Kidney epithelial cell (primary cell): ENCODE measurements at regions not wholly inside any gene's neighbourhood (a gene's known extent, or its start where the extent isn't known, plus 50 kb on each side); places are given as distances from the start of the nearest gene placed in this dataset.

Experiments used
- DNase-seq: peaks from one replicate; pipeline ENCODE4 v3.0.0-alpha.2; 2010; ENCODE audit warnings: low read depth
- H3K27me3 ChIP-seq: 2 replicates; pipeline ENCODE4 v1.6.0; 2011; ENCODE audit warnings: low read length; ENCODE audit not compliant: control insufficient read depth, insufficient read depth
- H3K36me3 ChIP-seq: 2 replicates; pipeline ENCODE4 v1.5.1; 2011; ENCODE audit warnings: low read length; ENCODE audit not compliant: control insufficient read depth, insufficient read depth
- H3K4me3 ChIP-seq: 2 replicates; pipeline ENCODE4 v1.5.1; 2011; ENCODE audit warnings: low read depth, mild to moderate bottlenecking, control low read depth, low read length
- TF ChIP-seq, protein P1 (sequence below): IDR thresholded peaks from 2 replicates; pipeline ENCODE4 v1.5.1; 2011; ENCODE audit warnings: mild to moderate bottlenecking, moderate library complexity, low read length, control low read depth, inconsistent platforms; ENCODE audit not compliant: insufficient read depth, poor library complexity, severe bottlenecking

DNA sequence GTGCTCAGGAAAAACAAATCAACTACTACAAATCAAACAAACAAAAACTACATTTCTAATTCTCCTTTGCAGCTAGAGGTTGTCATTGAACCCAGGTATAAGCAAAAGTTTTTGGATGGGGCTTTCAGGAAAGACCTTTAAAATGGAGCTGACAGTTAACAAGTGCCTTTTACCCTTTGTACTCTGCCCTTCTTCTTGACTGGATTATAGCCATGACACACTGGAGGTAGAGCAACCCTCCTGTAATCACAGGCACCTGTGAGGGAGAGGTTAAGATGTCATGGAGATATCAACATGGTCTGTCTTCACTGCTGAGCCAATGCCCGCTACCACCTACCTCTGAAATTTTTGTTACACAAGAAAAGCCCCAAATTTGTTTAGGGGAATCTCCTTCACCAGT is 100.0 kb upstream of the GLS start:
- no peak overlapping the region for H3K4me3 ChIP-seq
- TF ChIP-seq, protein P1, sequence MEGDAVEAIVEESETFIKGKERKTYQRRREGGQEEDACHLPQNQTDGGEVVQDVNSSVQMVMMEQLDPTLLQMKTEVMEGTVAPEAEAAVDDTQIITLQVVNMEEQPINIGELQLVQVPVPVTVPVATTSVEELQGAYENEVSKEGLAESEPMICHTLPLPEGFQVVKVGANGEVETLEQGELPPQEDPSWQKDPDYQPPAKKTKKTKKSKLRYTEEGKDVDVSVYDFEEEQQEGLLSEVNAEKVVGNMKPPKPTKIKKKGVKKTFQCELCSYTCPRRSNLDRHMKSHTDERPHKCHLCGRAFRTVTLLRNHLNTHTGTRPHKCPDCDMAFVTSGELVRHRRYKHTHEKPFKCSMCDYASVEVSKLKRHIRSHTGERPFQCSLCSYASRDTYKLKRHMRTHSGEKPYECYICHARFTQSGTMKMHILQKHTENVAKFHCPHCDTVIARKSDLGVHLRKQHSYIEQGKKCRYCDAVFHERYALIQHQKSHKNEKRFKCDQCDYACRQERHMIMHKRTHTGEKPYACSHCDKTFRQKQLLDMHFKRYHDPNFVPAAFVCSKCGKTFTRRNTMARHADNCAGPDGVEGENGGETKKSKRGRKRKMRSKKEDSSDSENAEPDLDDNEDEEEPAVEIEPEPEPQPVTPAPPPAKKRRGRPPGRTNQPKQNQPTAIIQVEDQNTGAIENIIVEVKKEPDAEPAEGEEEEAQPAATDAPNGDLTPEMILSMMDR = no peak
- no peaks in the 10 kb centered on the region for H3K36me3 ChIP-seq
- no peaks in the 10 kb centered on the region for H3K27me3 ChIP-seq
- no peak for DNase-seq

GRCh38 chr2:190781604-190782198 is 98.9 kb upstream of the GLS start:
- no peak for DNase-seq
- Histone ChIP-seq H3K36me3 (no peaks in the 10 kb centered on the region), H3K4me3 (no peak overlapping the region), H3K27me3 (no peaks in the 10 kb centered on the region)
- TF ChIP-seq, protein P1 = peak; percentile 51

DNA sequence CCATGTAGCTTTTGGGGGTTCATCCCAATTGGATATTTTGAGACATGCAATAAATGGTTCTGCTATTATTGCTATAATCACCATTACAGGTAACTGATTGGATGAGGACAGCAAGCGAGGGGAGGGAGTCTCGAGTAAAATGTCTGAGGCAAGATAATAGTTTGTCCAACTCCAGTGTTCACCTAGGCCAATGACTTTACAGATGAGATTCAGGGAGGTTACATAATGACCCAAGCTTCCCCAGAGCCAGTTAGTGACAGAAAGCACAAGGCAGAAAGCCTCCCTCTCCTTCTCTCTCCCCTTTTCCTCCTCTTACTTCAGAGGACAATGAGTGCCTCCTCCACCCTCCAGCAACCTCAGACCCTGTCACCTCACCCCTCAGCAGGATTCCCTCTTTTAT is 98.4 kb upstream of the GLS start:
- DNase-seq = no peak
- Histone ChIP-seq H3K4me3 (no peak overlapping the region), H3K36me3 (no peaks in the 10 kb centered on the region), H3K27me3 (no peaks in the 10 kb centered on the region)
- TF ChIP-seq, protein P1 = no peak

DNA sequence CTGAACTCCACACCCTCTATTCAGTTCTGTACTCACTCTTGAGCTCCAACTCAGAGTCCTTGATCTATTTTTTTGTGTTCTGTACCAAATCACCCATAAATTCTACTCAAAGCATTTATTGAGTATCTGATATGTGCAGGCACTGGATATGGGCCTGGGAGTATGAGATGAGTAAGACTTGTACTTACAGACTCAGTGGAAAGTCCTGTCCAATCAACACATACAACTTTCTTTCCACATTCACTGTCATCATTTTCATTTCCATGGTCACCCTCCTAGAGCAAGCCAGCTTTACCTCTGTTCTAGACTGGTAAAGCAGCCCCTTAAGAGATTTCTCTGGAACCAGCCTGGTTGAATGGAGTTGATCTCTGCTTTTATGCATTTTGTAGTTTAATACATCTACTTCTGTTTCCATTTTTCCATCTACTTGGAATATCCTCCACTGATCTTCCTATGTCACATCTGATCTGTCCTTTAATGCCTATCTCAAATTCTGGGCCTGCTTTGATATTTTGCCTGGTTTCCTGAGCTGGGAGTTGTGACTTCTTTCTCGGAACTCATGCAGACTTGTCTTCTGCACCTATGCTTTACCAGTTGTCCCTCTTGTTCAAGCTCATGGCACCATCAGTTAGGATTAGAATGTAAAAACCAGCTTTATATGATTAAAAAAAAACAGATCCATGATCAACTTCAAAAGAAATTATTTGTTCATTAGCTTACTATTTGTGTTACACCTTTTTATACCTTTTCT is 96.9 kb upstream of the GLS start:
- no peaks in the 10 kb centered on the region for H3K36me3 ChIP-seq
- TF ChIP-seq, protein P1 = no peak
- H3K27me3 ChIP-seq = no peaks in the 10 kb centered on the region
- H3K4me3 ChIP-seq = no peak overlapping the region
- DNase-seq = no peak

DNA sequence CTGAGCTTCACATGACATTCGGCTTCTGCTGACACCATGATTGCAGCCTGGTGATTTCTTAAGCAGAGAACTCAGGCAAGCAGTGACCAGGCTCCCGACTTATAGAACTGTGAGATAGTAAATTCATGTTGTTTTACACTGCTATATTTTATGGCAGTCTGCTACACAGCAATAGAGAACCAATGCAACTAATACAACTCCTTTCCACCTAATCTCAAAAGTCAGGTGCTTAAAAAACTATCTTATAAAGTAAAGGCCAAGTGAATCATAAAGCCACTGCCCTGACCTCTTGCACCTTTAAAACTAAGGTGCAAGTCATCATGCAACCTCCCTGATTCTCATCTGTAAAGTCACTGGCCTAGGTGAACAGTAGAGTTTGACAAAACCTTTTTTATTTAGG is 95.3 kb upstream of the GLS start:
- TF ChIP-seq, protein P1 = no peak
- Histone ChIP-seq H3K27me3 (no peaks in the 10 kb centered on the region), H3K36me3 (no peaks in the 10 kb centered on the region), H3K4me3 (no peak overlapping the region)
- DNase-seq = no peak
